OCI-LY3 (cell line): ENCODE measurements at regions not wholly inside any gene's neighbourhood (a gene's known extent, or its start where the extent isn't known, plus 50 kb on each side); places are given as distances from the start of the nearest gene placed in this dataset.

Experiments used
- EZH2phosphoT487 ChIP-seq: fragments of 200-600 bp; shearing (Covaris generic); IDR thresholded peaks from 2 replicates; pipeline ENCODE4 v1.6.1; 2018; ENCODE audit warnings: antibody characterized with exemption, mixed run types, low read depth
- TF ChIP-seq, protein P1 (sequence below): fragments of 200-600, 300-600 bp; sonication (generic); IDR thresholded peaks from 2 replicates; pipeline ENCODE4 v1.5.1; 2014; ENCODE audit warnings: antibody characterized with exemption, low read length, low read depth

- TF ChIP-seq, protein P1, sequence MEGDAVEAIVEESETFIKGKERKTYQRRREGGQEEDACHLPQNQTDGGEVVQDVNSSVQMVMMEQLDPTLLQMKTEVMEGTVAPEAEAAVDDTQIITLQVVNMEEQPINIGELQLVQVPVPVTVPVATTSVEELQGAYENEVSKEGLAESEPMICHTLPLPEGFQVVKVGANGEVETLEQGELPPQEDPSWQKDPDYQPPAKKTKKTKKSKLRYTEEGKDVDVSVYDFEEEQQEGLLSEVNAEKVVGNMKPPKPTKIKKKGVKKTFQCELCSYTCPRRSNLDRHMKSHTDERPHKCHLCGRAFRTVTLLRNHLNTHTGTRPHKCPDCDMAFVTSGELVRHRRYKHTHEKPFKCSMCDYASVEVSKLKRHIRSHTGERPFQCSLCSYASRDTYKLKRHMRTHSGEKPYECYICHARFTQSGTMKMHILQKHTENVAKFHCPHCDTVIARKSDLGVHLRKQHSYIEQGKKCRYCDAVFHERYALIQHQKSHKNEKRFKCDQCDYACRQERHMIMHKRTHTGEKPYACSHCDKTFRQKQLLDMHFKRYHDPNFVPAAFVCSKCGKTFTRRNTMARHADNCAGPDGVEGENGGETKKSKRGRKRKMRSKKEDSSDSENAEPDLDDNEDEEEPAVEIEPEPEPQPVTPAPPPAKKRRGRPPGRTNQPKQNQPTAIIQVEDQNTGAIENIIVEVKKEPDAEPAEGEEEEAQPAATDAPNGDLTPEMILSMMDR: no peak
- TF ChIP-seq EZH2phosphoT487: no peak
These were observed 277.9 kb downstream of the NDUFA10 start for GRCh38 chr2:239747274-239747673.
